Activated CD4-positive, alpha-beta T cell treated with anti-CD3 and anti-CD28 coated beads, Interleukin-2, amount 50 U/mL, for 4 hours (primary cell): ENCODE measurements at regions not wholly inside any gene's neighbourhood (a gene's known extent, or its start where the extent isn't known, plus 50 kb on each side); places are given as distances from the start of the nearest gene placed in this dataset.

ENCODE experiments used
- DNase-seq, 2 experiments: peaks; one replicate each; pipeline ENCODE4 v3.0.0-alpha.2; 2020

GRCh38 chr9:631596-631995, 209.9 kb upstream of the DMRT1 start:
- no peak for DNase-seq

GRCh38 chr9:633461-633860, 208.0 kb upstream of the DMRT1 start:
- no peak for DNase-seq

- no peak for DNase-seq
Observed at GRCh38 chr9:636931-637591, 204.4 kb upstream of the DMRT1 start.

DNA sequence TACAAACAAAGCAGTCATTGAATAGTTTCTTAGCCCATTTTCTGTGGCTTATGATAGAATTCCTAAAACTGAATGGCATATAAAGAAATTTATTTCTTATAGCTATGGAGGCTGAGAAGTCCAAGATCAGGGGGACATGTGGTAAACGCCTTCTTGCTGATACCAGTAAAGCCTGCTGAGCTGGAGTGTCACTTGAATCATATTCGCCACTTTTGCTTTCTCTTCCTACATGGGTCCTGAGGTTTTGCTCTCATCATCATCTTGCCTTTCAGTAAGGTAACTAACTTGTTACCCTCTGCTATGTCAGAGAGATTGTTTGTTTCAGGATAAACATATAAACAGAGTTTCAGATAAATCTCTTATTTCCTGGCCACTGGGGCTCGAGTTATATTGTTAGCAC, 203.3 kb upstream of the DMRT1 start:
- DNase-seq, result no peak

GRCh38 chr9:642014-642413, 199.5 kb upstream of the DMRT1 start:
- no peak for DNase-seq

- no peak for DNase-seq
Observed at GRCh38 chr9:643966-644365, 197.5 kb upstream of the DMRT1 start.

DNA sequence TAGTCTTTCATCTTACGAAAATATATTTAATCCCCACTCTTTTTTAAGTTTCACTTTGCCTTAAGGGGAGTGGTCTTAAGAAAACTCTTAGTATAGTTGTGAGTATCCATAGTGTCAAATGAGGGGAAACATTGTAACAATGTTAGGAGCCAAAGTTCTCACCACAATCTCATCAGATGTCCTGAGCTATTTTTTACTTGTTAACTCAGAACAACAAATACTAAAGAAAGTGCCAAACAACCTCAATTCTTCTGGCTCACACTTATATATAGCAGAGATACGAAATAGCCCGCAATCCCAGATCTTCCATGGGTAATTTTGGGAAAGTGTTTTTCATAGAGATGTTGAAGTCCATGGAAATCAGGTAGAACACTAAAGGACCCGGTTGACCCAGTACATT, 194.0 kb upstream of the DMRT1 start:
- no peak for DNase-seq

GRCh38 chr9:649128-650074, 192.1 kb upstream of the DMRT1 start:
- no peak for DNase-seq

- DNase-seq, result no peak
Observed at GRCh38 chr9:650362-650761, 191.1 kb upstream of the DMRT1 start.

DNA sequence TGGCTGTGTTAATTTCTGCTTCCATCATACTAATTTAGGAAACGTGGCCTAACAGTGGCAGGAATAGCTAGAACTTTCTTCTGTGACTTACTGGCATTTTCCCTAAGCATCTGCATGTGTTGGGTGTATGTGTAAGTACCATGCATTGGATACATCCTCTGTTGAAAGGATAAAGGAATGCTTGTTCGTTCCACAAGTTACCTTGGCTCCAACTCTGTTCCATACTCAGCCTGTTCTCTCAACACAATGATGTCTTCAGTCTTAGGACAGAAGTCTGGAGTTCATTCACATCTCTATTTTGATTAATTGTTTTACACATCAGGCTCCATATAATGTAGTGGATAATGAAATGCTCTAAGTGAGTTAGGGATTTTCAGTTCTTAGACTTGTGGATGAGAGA, 190.1 kb upstream of the DMRT1 start:
- DNase-seq, result no peak

GRCh38 chr9:652914-653313, 188.6 kb upstream of the DMRT1 start:
- no peak for DNase-seq

DNA sequence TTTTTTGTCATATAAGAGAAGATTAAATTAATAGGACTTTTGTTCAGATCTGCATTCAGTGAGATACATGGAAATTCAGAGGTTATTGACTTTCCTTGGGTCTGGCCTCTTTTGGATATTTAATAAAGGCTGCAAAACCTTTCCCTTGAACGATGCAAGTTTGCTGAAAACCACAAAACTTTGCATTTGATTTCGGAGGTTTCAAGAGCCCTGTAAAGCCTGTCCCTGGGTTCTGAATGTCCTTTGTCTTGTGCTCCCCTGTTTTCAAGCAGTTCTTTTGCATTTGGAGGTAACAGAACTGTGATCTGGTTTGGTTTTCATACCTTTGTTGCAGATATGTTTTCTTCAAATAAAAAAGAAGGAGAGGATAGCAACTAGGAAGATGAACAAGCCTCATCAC, 188.1 kb upstream of the DMRT1 start:
- DNase-seq, result no peak

GRCh38 chr9:653856-654387, 187.6 kb upstream of the DMRT1 start:
- no peak for DNase-seq

DNA sequence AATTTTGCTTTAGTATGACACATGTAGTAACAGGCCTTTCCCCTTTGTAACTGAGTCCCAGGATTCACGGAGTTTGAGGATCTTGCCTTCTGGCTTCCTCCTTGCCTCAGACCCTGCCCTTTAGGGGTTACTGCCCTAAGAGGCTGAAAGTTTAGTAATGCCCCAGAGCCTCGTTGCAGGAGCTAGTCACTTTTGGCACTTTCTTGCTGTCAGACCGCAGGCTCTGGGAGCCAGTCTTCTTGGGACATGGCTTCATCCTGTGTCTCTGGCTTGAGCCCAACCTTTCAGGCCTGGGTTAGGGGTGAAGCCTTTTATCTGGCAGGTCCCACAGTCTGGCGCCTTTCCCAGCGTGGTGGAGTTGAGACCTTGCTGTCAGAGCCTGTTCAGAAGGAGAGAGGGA, 185.6 kb upstream of the DMRT1 start:
- no peak for DNase-seq

DNA sequence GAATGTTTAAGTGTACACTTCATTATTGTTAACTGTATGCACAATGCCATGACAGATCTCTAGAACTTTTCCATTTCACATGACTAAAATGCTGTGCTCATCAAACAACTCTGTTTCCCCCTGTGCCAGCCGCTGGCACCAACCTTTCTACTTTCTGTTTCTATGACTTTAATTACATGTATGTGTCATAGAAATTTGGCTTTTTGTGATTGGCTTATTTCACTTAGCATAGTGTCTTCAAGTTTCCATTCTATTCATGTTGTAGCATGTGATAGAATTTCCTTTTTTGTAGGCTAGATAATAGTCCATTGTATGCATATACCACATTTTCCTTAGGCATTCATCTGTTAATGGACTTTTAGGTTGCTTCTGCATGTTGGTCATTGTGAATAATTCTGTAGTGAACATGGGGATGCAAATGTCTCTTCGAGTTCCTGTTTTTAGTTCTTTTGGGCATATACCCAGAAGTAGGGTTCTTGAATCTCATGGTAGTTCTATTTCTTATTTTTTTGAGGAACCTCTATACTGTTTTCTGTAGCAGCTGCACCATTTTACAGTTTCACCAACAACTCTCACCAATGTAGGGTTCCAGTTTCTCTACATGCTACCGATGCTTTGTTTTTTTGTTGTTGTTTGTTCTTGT, 184.4 kb upstream of the DMRT1 start:
- no peak for DNase-seq

GRCh38 chr9:659286-659685, 182.2 kb upstream of the DMRT1 start:
- no peak for DNase-seq

DNA sequence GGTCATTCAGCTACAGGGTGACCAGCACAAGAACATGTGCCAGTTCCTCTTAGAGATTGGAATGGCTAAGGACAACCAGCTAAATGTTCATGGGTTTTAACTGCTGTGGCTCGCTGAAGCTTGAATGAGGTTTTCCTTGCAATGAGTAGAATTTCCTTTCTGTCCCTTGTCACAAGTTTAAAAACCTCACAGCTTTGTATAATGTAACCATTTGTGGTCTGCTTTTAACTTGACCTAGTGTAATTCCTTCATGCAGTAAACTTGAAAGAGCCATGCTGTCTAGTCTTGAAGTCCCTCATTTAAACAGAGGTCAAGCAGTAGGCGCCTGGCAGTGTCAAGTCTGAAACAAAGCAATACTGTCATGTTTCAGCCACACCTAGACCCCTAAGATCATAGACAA, 181.3 kb upstream of the DMRT1 start:
- DNase-seq, result no peak

DNA sequence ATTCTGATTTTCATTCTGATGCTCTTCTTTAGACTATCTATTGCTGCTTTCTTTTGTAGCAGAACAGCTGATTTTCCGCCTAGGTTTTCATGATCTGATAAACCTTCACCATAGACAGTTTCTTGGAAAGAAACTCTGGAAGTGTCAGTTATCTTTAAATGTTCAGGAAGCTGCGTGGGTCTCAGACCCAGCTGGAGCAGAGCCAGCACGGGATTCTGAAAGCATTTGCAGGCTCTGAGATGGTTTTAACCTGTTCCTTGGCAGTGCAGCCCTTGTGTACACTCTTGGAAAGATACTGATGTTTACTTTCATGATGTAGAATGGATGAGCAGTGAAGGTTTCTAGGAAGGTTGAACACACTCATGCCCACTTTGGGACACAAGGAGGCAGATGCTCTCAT, 178.0 kb upstream of the DMRT1 start:
- DNase-seq, result no peak

- no peak for DNase-seq
Observed at GRCh38 chr9:665296-665695, 176.2 kb upstream of the DMRT1 start.

- DNase-seq, result no peak
Observed at GRCh38 chr9:671997-672396, 169.5 kb upstream of the DMRT1 start.

DNA sequence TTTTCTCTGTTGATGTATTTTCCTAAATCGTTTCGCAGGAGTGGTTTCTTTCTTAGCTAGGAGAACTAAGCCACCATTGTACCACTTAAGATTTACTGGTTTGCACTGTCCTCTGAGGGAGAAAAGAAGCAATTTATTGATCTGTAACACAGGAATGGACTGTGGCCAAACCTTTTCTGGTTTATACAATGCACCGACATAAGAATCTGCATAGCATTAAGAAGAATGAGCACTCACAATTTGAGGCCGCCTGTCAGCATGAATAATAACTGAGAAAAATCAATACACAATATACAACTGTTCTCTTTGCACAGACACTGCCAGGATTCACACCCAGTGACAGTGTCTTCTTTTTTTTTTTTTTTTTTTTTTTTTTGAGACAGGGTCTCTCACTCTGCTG, 168.6 kb upstream of the DMRT1 start:
- DNase-seq, result no peak

GRCh38 chr9:673264-673965, 168.1 kb upstream of the DMRT1 start:
- DNase-seq, result no peak

DNA sequence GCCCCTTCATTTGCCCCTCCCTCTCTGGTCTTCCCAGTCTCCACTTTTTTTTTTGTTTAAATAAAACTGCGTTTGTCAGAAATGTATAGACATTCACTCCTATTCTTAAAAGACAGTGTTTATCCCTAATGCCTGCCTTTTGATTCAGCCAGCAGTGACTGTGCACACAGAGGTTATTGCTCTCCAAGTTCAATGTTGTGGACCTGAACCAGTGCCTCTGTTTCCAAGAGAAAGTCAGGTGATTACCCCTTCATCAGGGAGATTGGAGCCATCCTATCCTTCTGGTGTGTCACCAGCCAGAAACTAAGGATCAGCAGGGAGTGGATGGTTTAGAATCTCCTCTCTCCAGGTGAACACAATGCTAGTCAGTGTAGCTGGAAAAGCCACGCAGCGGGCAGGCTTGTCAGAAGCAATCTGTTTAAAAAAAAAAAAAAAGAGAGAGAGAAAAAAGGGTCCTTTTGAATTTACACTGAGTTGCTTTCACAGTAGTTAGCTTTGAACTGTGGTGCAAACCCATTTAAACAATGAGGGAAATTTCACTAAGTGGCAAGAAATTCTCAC, 167.5 kb upstream of the DMRT1 start:
- DNase-seq, result no peak
